ENCODE measurements at regions not wholly inside any gene's neighbourhood (a gene's known extent, or its start where the extent isn't known, plus 50 kb on each side); places are given as distances from the start of the nearest gene placed in this dataset.

- peaks cover 32% of the 10 kb centered on the region for H3K4me1 Mint-ChIP-seq
- H3K27ac Mint-ChIP-seq: peak overlapping the region; percentile 17 to 50 (median 19)
- no peaks in the 10 kb centered on the region for H3K9me3 Mint-ChIP-seq
- no peaks in the 10 kb centered on the region for H3K36me3 Mint-ChIP-seq (ENCODE audit: low read depth)
- no peak for TF ChIP-seq CTCF (IDR thresholded peaks at IDR 0.05; ENCODE audit: unreplicated experiment in 3 of 3)
- no peaks in the 10 kb centered on the region for H3K27me3 Mint-ChIP-seq (ENCODE audit: low read depth)
- H3K4me3 Mint-ChIP-seq: no peak overlapping the region
Observed at GRCh38 chr9:24488896-24489295, 56.8 kb downstream of the IZUMO3 start.

DNA sequence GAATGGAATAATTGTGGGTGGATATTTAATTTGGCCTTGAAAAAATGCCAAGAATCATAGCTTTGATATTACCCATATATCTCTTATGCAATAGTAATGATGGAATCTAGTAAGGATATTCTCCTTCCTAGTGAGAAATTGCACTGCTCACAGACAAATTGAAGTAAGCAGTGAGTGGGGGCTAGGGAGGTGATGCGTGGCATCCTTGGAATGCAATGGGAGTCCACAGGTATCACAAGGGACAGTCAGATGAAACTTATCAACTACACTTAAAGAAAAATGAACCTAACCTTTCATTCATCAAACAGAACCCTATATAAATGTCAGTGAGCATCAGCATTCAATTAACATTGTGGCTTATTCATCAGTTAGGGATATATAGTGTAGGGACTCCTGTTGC is 57.8 kb downstream of the IZUMO3 start:
- H3K27ac Mint-ChIP-seq: peak overlapping the region in 2 of 3 experiments; percentile 3 to 30
- no peak for TF ChIP-seq CTCF (IDR thresholded peaks at IDR 0.05; ENCODE audit: unreplicated experiment in 3 of 3)
- H3K27me3 Mint-ChIP-seq (ENCODE audit: low read depth): no peaks in the 10 kb centered on the region
- no peak overlapping the region for H3K4me3 Mint-ChIP-seq
- no peaks in the 10 kb centered on the region for H3K36me3 Mint-ChIP-seq (ENCODE audit: low read depth)
- peaks cover 32% of the 10 kb centered on the region for H3K4me1 Mint-ChIP-seq
- H3K9me3 Mint-ChIP-seq: no peaks in the 10 kb centered on the region

DNA sequence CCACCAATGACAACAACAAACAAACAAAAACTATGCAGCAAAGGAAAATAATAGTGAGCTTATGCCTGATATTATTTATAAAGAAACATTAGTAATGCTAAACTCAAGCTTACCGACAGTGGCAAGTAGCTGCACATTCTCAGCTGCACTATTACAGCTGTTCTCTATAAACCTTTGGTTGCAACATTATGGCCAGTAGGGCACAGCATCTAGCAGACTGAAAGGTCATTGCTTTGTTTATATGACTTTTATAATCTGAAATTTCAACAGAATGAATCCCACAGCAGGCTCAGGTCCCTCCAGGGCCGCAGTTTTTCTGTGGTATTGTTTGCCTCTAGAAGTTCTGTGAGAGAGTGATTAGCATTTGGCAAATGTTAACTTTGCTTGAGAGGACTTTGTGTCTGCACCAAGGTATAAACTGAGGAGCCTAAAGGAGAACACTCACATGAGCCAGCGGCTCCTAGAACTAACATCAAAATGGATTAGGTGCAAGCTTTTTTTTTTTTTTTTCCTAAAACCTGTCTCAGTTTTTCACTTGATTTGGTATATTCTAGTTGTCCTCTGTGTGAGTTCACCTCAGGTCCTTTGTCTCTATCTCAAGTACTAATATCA is 58.3 kb downstream of the IZUMO3 start:
- Mint-ChIP-seq H3K4me3 (no peak overlapping the region), H3K27ac (peak overlapping the region in 2 of 3 experiments; percentile 30 to 65), H3K27me3 (ENCODE audit: low read depth) (no peaks in the 10 kb centered on the region), H3K4me1 (peaks cover 32% of the 10 kb centered on the region), H3K36me3 (ENCODE audit: low read depth) (no peaks in the 10 kb centered on the region), H3K9me3 (no peaks in the 10 kb centered on the region)
- TF ChIP-seq CTCF (IDR thresholded peaks at IDR 0.05; ENCODE audit: unreplicated experiment in 3 of 3): no peak

- Mint-ChIP-seq H3K4me1 (peaks cover 34% of the 10 kb centered on the region), H3K36me3 (ENCODE audit: low read depth) (no peaks in the 10 kb centered on the region), H3K27me3 (ENCODE audit: low read depth) (no peaks in the 10 kb centered on the region), H3K9me3 (no peaks in the 10 kb centered on the region), H3K27ac (peak overlapping the region; percentile 82 to 95 (median 93)), H3K4me3 (peak overlapping the region; percentile 30 to 59 (median 54))
- no peak for TF ChIP-seq CTCF (IDR thresholded peaks at IDR 0.05; ENCODE audit: unreplicated experiment in 3 of 3)
Observed at GRCh38 chr9:24479361-24480059, 66.2 kb downstream of the IZUMO3 start.

DNA sequence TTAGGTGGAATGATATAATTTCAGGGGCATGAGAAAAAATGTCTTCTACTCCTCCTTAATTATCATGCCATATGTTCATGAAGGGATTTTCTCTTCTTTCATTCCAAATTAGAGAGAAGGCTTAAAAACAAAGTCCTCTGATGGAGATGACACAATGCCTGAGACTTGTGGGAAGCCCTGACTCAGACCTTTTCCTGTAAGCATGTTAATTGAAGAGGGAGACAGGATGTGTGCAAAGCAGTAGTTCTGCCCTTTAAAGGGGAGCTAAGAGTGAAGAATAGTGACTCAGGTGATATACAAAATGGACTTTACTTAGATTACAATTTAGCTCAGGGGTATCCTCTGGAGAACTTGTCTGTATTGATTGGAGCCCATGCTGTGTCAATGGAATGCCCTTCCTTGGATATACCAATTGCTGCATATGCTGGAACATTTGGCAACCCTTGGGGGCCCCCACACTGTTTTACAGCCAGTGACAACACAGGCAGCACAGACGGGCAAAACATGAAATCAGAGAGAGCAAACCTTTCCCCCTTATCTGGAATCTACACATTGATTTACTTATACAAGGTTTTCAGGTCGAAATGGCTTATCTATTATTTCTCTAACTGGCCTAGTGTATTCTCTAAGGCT is 81.3 kb downstream of the IZUMO3 start:
- no peaks in the 10 kb centered on the region for H3K27me3 Mint-ChIP-seq (ENCODE audit: low read depth)
- no peak for TF ChIP-seq CTCF (IDR thresholded peaks at IDR 0.05; ENCODE audit: unreplicated experiment in 3 of 3)
- no peak overlapping the region for H3K4me3 Mint-ChIP-seq
- H3K4me1 Mint-ChIP-seq: peaks cover 17% of the 10 kb centered on the region
- H3K36me3 Mint-ChIP-seq (ENCODE audit: low read depth): no peaks in the 10 kb centered on the region
- H3K9me3 Mint-ChIP-seq: no peaks in the 10 kb centered on the region
- H3K27ac Mint-ChIP-seq: no peak overlapping the region

Data from nephron (organoid).